A673 (cell line): ENCODE measurements at regions not wholly inside any gene's neighbourhood (a gene's known extent, or its start where the extent isn't known, plus 50 kb on each side); places are given as distances from the start of the nearest gene placed in this dataset.

ENCODE experiments used
- CTCF ChIP-seq: fragments of 300-800, 200-600 bp; sonication (generic); conservative IDR thresholded peaks from 2 replicates; pipeline ENCODE4 v1.5.1; 2017; ENCODE audit warnings: low read depth, mild to moderate bottlenecking, antibody characterized with exemption, low read length, moderate library complexity, mixed read lengths
- EZH2 ChIP-seq: fragments of 200-600 bp; sonication (generic); IDR thresholded peaks from 2 replicates; pipeline ENCODE4 v1.6.1; 2017; ENCODE audit warnings: borderline replicate concordance, low read depth, mild to moderate bottlenecking, mixed read lengths, antibody characterized with exemption, low read length; ENCODE audit not compliant: poor library complexity, severe bottlenecking

GRCh38 chr5:142375944-142376411 lies 51.2 kb upstream of the SPRY4 start:
- TF ChIP-seq CTCF = no peak
- no peak for TF ChIP-seq EZH2
